ENCODE measurements at regions not wholly inside any gene's neighbourhood (a gene's known extent, or its start where the extent isn't known, plus 50 kb on each side); places are given as distances from the start of the nearest gene placed in this dataset.

GRCh38 chr10:23717913-23718312, 279.0 kb downstream of the OTUD1 start:
- no peaks in the 10 kb centered on the region for H3K27me3 ChIP-seq (ENCODE audit: control insufficient read depth in 2 of 2, insufficient read depth in 2 of 2, low read length in 2 of 2)
- ChIA-PET POLR2A (no interaction called here), CTCF (no interaction called here)
- no peaks in the 10 kb centered on the region for H3K9me1 ChIP-seq (replicated peaks; ENCODE audit: control insufficient read depth, extremely low read depth, insufficient read depth, low read length)
- dilution Hi-C loops (cut with MboI; ENCODE audit: extremely low pct_ligation_motif_present, low sequenced_read_pairs), result no loop called here
- intact Hi-C loops (cut with micrococcal nuclease), result no loop called here
- no peak overlapping the region for H3K27ac ChIP-seq (ENCODE audit: insufficient read depth, low read depth, low read length)
- no peaks in the 10 kb centered on the region for H3K4me1 ChIP-seq (ENCODE audit: control insufficient read depth, extremely low read depth, insufficient read depth, low read length)
- no peaks in the 10 kb centered on the region for H3K79me2 ChIP-seq (ENCODE audit: control insufficient read depth, insufficient read depth, low read length)
- DNase-seq (ENCODE audit: low read depth, low spot score) (no peak), FAIRE-seq (no peak)
- no peak overlapping the region for H3K4me2 ChIP-seq (ENCODE audit: insufficient read depth, low read length)
- no peak overlapping the region for H3K9ac ChIP-seq (replicated peaks; ENCODE audit: extremely low read depth, insufficient read depth, low read length)
- no peak overlapping the region for H3K4me3 ChIP-seq (replicated peaks in 1 of 3; ENCODE audit: insufficient read depth in 1 of 3, low read depth in 1 of 3, low read length in 3 of 3)
- TF ChIP-seq MYC (IDR thresholded peaks at IDR 0.05; ENCODE audit: low read depth, low read length), result no peak
- no peak for TF ChIP-seq POLR2A (IDR thresholded peaks at IDR 0.05; ENCODE audit: low read depth, low read length)
- TF ChIP-seq EZH2 (IDR thresholded peaks at IDR 0.05; ENCODE audit: borderline replicate concordance, low read depth, low read length, severe bottlenecking), result no peak
- no peak for TF ChIP-seq MAX (IDR thresholded peaks at IDR 0.05; ENCODE audit: insufficient read depth, insufficient read length)
- no peak for TF ChIP-seq JUN (IDR thresholded peaks at IDR 0.05; ENCODE audit: borderline replicate concordance, insufficient read depth, insufficient read length, low read depth)
- no peak for TF ChIP-seq CTCF (IDR thresholded peaks at IDR 0.05; ENCODE audit: extremely low read depth in 1 of 2, insufficient read depth in 1 of 2, low read depth in 1 of 2, low read length in 2 of 2)
- no peak for TF ChIP-seq GATA2 (IDR thresholded peaks at IDR 0.05; ENCODE audit: insufficient read depth, insufficient read length, low read depth, low read length)
- no peak for TF ChIP-seq POLR2AphosphoS5 (IDR thresholded peaks at IDR 0.05; ENCODE audit: insufficient read depth, low read depth, low read length)
- TF ChIP-seq FOS (IDR thresholded peaks at IDR 0.05; ENCODE audit: borderline replicate concordance, insufficient read depth, low read length), result no peak
- H3K9me3 ChIP-seq (replicated peaks; ENCODE audit: control insufficient read depth, insufficient read depth, low read length), result no peaks in the 10 kb centered on the region
- no peaks in the 10 kb centered on the region for H3K36me3 ChIP-seq (ENCODE audit: control insufficient read depth in 2 of 2, extremely low read depth in 1 of 2, insufficient read depth in 2 of 2, low read length in 2 of 2)
- no peaks in the 10 kb centered on the region for H4K20me1 ChIP-seq (replicated peaks; ENCODE audit: control insufficient read depth, extremely low read depth, insufficient read depth, low read length)
- H2AFZ ChIP-seq (ENCODE audit: low read depth, low read length), result no peak overlapping the region
- BruUV-seq (replicated peaks), result no TSS peak
